Mesenchymal stem cell (in vitro differentiated cells and primary cell): ENCODE measurements at regions not wholly inside any gene's neighbourhood (a gene's known extent, or its start where the extent isn't known, plus 50 kb on each side); places are given as distances from the start of the nearest gene placed in this dataset.

Experiments used
- DNase-seq: peaks from one replicate; pipeline ENCODE4 v3.0.0-alpha.2; 2013
- H2AFZ ChIP-seq: one replicate; pipeline ENCODE4 v1.6.1; 2013; ENCODE audit warnings: low read depth, mild to moderate bottlenecking, control low read depth, inconsistent platforms, low read length, moderate library complexity
- H2AK5ac ChIP-seq: 2 replicates; pipeline ENCODE4 v1.6.1; 2013; ENCODE audit warnings: low read length, moderate library complexity, mild to moderate bottlenecking, inconsistent platforms; ENCODE audit not compliant: severe bottlenecking
- H2BK120ac ChIP-seq: one replicate; pipeline ENCODE4 v1.6.1; 2013; ENCODE audit warnings: low read depth, mild to moderate bottlenecking, inconsistent platforms, low read length, moderate library complexity
- H2BK12ac ChIP-seq, 2 experiments: one replicate each; pipeline ENCODE4 v1.6.1; 2013; ENCODE audit warnings: inconsistent platforms in 2 of 2, low read length in 2 of 2, mild to moderate bottlenecking in 2 of 2, moderate library complexity in 2 of 2, control low read depth in 1 of 2
- H2BK15ac ChIP-seq: one replicate; pipeline ENCODE4 v1.6.1; 2013; ENCODE audit warnings: mild to moderate bottlenecking, low read depth, inconsistent platforms; ENCODE audit not compliant: poor library complexity, severe bottlenecking
- H2BK5ac ChIP-seq: 2 replicates; pipeline ENCODE4 v1.6.1; 2013; ENCODE audit warnings: low read depth, mild to moderate bottlenecking, low read length, control low read depth, inconsistent platforms; ENCODE audit not compliant: poor library complexity, severe bottlenecking
- H3K14ac ChIP-seq, 2 experiments: one replicate each; pipeline ENCODE4 v1.6.1; 2013; ENCODE audit warnings: inconsistent platforms in 2 of 2, low read length in 2 of 2, control low read depth in 1 of 2, mild to moderate bottlenecking in 1 of 2, moderate library complexity in 1 of 2
- H3K18ac ChIP-seq, 2 experiments: one replicate each; pipeline ENCODE4 v1.6.1; 2013; ENCODE audit warnings: inconsistent platforms in 2 of 2, low read length in 2 of 2, control low read depth in 1 of 2, low read depth in 1 of 2, mild to moderate bottlenecking in 1 of 2
- H3K23ac ChIP-seq, 2 experiments: one replicate each; pipeline ENCODE4 v1.6.1; 2013; ENCODE audit warnings: inconsistent platforms in 2 of 2, low read length in 2 of 2, mild to moderate bottlenecking in 2 of 2, moderate library complexity in 2 of 2, control low read depth in 1 of 2
- H3K27ac ChIP-seq: 2 replicates; pipeline ENCODE4 v1.5.1; 2013; ENCODE audit warnings: mild to moderate bottlenecking, moderate library complexity, low read length, control low read depth, inconsistent platforms; ENCODE audit not compliant: poor library complexity, severe bottlenecking
- H3K27me3 ChIP-seq, 2 experiments: 2 replicates each; pipeline versions ENCODE4 v1.6.1 to v1.7.0; 2013; ENCODE audit warnings: low read length in 2 of 2, mild to moderate bottlenecking in 2 of 2, moderate library complexity in 2 of 2, control low read depth in 1 of 2, inconsistent platforms in 1 of 2; ENCODE audit not compliant: control insufficient read depth in 1 of 2, insufficient read depth in 1 of 2
- H3K36me3 ChIP-seq, 2 experiments: 2 replicates each; pipeline versions ENCODE4 v1.6.1 to v1.7.0; 2013; ENCODE audit warnings: low read length in 2 of 2, control low read depth in 1 of 2, inconsistent platforms in 1 of 2, low read depth in 1 of 2, mild to moderate bottlenecking in 1 of 2; ENCODE audit not compliant: insufficient read depth in 2 of 2, control insufficient read depth in 1 of 2
- H3K4ac ChIP-seq, 2 experiments: one replicate each; pipeline ENCODE4 v1.6.1; 2013; ENCODE audit warnings: inconsistent platforms in 2 of 2, low read length in 2 of 2, mild to moderate bottlenecking in 2 of 2, moderate library complexity in 2 of 2, control low read depth in 1 of 2, low read depth in 1 of 2
- H3K4me1 ChIP-seq: 2 replicates; pipeline ENCODE4 v1.6.1; 2013; ENCODE audit warnings: low read depth, low read length, control low read depth; ENCODE audit not compliant: control insufficient read depth, insufficient read depth
- H3K4me2 ChIP-seq: 2 replicates; pipeline ENCODE4 v1.6.1; 2013; ENCODE audit warnings: low read length, mild to moderate bottlenecking, inconsistent platforms; ENCODE audit not compliant: poor library complexity, severe bottlenecking
- H3K4me3 ChIP-seq, 2 experiments: 2 replicates each; pipeline versions ENCODE4 v1.5.1 to v1.7.0; 2013; ENCODE audit warnings: low read length in 2 of 2, mild to moderate bottlenecking in 2 of 2, control low read depth in 1 of 2, low read depth in 1 of 2; ENCODE audit not compliant: insufficient read depth in 1 of 2
- H3K79me1 ChIP-seq: replicated peaks from 2 replicates; pipeline ENCODE4 v1.6.1; 2013; ENCODE audit warnings: mild to moderate bottlenecking, control low read depth, low read length, inconsistent platforms; ENCODE audit not compliant: poor library complexity, severe bottlenecking
- H3K9ac ChIP-seq: 2 replicates; pipeline ENCODE4 v1.7.0; 2013; ENCODE audit warnings: mild to moderate bottlenecking, low read length, moderate library complexity
- H3K9me3 ChIP-seq: 2 replicates; pipeline ENCODE4 v1.7.0; 2013; ENCODE audit warnings: mild to moderate bottlenecking, low read length; ENCODE audit not compliant: control insufficient read depth
- H4K8ac ChIP-seq: one replicate; pipeline ENCODE4 v1.6.1; 2013; ENCODE audit warnings: inconsistent platforms, mild to moderate bottlenecking, low read length, moderate library complexity
- H4K91ac ChIP-seq: one replicate; pipeline ENCODE4 v1.6.1; 2013; ENCODE audit warnings: mild to moderate bottlenecking, low read length, inconsistent platforms
- WGBS: methylation state at CpG from one replicate; pipeline ENCODE4 v1.1.7; 2013; ENCODE audit warnings: mixed read lengths; 5-methylcytosine and 5-hydroxymethylcytosine counted together

GRCh38 chr20:56953048-56953586 lies 313.3 kb downstream of the BMP7 start:
- no peak overlapping the region for H3K4me3 ChIP-seq
- peaks cover 12% of the 10 kb centered on the region for H3K4me1 ChIP-seq
- H2AK5ac ChIP-seq: no peak overlapping the region
- 93% methylated on average over 24 of the region's 24 CpGs for WGBS
- H2AFZ ChIP-seq: no peak overlapping the region
- H3K27ac ChIP-seq: no peak overlapping the region
- H3K27me3 ChIP-seq: peaks cover 26 to 71% of the 10 kb centered on the region in 2 experiments
- H4K8ac ChIP-seq: no peak overlapping the region
- H3K4ac ChIP-seq: no peak overlapping the region
- no peak overlapping the region for H2BK5ac ChIP-seq
- H3K4me2 ChIP-seq: no peak overlapping the region
- no peaks in the 10 kb centered on the region for H3K9me3 ChIP-seq
- H3K23ac ChIP-seq: no peak overlapping the region
- H2BK12ac ChIP-seq: no peak overlapping the region
- no peaks in the 10 kb centered on the region for H3K79me1 ChIP-seq
- DNase-seq: no peak
- H3K36me3 ChIP-seq: no peaks in the 10 kb centered on the region
- no peak overlapping the region for H3K18ac ChIP-seq
- no peak overlapping the region for H3K14ac ChIP-seq
- H2BK15ac ChIP-seq: no peak overlapping the region
- no peak overlapping the region for H2BK120ac ChIP-seq
- no peak overlapping the region for H3K9ac ChIP-seq
- H4K91ac ChIP-seq: no peak overlapping the region

DNA sequence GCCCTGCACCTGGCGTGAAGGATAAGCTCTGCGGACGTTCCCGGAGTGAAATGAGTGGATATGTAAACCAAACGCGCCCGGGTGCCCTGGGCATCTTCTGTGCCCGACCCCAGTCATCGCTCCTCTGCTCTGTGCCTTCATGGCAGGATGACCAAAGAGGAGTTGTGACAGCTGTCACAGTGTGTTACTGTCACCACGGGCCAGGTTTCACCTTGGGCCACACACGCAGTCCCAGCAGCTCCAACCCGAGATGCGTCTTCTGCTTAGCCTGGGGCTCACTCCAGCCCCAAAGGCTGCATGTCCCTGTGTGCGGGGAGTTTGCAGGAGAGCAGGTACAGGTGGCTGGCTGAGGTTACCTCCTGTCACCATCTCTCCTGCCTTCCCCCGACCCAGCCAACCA lies 311.6 kb downstream of the BMP7 start:
- no peak overlapping the region for H3K18ac ChIP-seq

DNA sequence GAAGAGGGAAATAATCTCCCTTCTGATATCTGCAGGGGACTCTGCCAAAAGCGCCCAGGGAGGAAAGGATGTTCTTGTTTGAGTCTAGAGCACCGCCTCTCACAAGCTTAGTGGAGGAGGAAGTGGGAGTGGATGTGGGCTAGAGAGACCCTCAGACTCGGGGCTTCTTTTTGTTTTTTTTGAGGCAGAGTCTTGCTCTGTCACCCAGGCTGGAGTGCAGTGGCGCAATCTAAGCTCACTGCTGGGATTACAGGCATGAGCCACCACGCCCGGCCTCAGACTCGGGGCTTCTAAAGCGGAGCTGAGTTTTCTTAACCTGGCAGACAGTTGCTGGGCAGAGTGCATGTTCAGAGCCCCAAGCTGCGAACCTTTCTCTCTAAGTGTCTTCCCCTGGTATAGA lies 310.8 kb downstream of the BMP7 start:
- no peak overlapping the region for H2AFZ ChIP-seq
- no peaks in the 10 kb centered on the region for H3K9me3 ChIP-seq
- no peak overlapping the region for H4K91ac ChIP-seq
- H2BK120ac ChIP-seq: no peak overlapping the region
- no peaks in the 10 kb centered on the region for H3K36me3 ChIP-seq
- peaks cover 26 to 83% of the 10 kb centered on the region in 2 experiments for H3K27me3 ChIP-seq
- H3K18ac ChIP-seq: no peak overlapping the region
- H3K9ac ChIP-seq: no peak overlapping the region
- no peak overlapping the region for H2BK5ac ChIP-seq
- no peak overlapping the region for H3K4ac ChIP-seq
- no peak overlapping the region for H2BK15ac ChIP-seq
- no peak overlapping the region for H2AK5ac ChIP-seq
- 79% methylated on average over 9 of the region's 9 CpGs for WGBS
- no peak overlapping the region for H3K4me3 ChIP-seq
- no peak for DNase-seq
- H3K27ac ChIP-seq: no peak overlapping the region
- H3K79me1 ChIP-seq: no peaks in the 10 kb centered on the region
- H3K14ac ChIP-seq: no peak overlapping the region
- H3K4me1 ChIP-seq: peaks cover 14% of the 10 kb centered on the region
- H4K8ac ChIP-seq: no peak overlapping the region
- no peak overlapping the region for H2BK12ac ChIP-seq
- H3K23ac ChIP-seq: no peak overlapping the region
- no peak overlapping the region for H3K4me2 ChIP-seq

More for the DNA sequence above, 311.6 kb downstream of the BMP7 start:
- H2BK5ac ChIP-seq: no peak overlapping the region
- H2BK12ac ChIP-seq: no peak overlapping the region
- H3K4me2 ChIP-seq: no peak overlapping the region
- no peak overlapping the region for H4K91ac ChIP-seq
- no peak overlapping the region for H2BK15ac ChIP-seq
- H2BK120ac ChIP-seq: no peak overlapping the region
- H3K4me3 ChIP-seq: no peak overlapping the region
- H2AK5ac ChIP-seq: no peak overlapping the region
- H3K9ac ChIP-seq: no peak overlapping the region
- DNase-seq: no peak
- no peak overlapping the region for H2AFZ ChIP-seq
- peaks cover 14% of the 10 kb centered on the region for H3K4me1 ChIP-seq
- peaks cover 26 to 85% of the 10 kb centered on the region in 2 experiments for H3K27me3 ChIP-seq
- 98% methylated on average over 10 of the region's 15 CpGs for WGBS
- H3K4ac ChIP-seq: no peak overlapping the region
- no peaks in the 10 kb centered on the region for H3K9me3 ChIP-seq
- H3K36me3 ChIP-seq: no peaks in the 10 kb centered on the region
- H3K14ac ChIP-seq: no peak overlapping the region
- H3K27ac ChIP-seq: no peak overlapping the region
- no peak overlapping the region for H3K23ac ChIP-seq
- H4K8ac ChIP-seq: no peak overlapping the region
- H3K79me1 ChIP-seq: no peaks in the 10 kb centered on the region

- Histone ChIP-seq H3K9me3 (no peaks in the 10 kb centered on the region), H3K27ac (no peak overlapping the region), H3K36me3 (no peaks in the 10 kb centered on the region), H2BK5ac (no peak overlapping the region), H3K23ac (no peak overlapping the region), H3K4me1 (peaks cover 14% of the 10 kb centered on the region), H3K4me3 (no peak overlapping the region), H2BK15ac (no peak overlapping the region), H4K8ac (no peak overlapping the region), H2BK12ac (no peak overlapping the region), H3K4me2 (no peak overlapping the region), H4K91ac (no peak overlapping the region), H3K18ac (no peak overlapping the region), H2AK5ac (no peak overlapping the region), H3K14ac (no peak overlapping the region), H2AFZ (no peak overlapping the region), H2BK120ac (no peak overlapping the region), H3K4ac (no peak overlapping the region), H3K27me3 (peaks cover 19 to 76% of the 10 kb centered on the region in 2 experiments), H3K9ac (no peak overlapping the region), H3K79me1 (no peaks in the 10 kb centered on the region)
- no peak for DNase-seq
- WGBS: 86% methylated on average over 5 of the region's 7 CpGs
Measured at GRCh38 chr20:56956534-56956933, 309.9 kb downstream of the BMP7 start.
